OCI-LY3 (cell line): ENCODE measurements at regions not wholly inside any gene's neighbourhood (a gene's known extent, or its start where the extent isn't known, plus 50 kb on each side); places are given as distances from the start of the nearest gene placed in this dataset.

Experiments
- H2AFZ ChIP-seq: fragments of 200-600, 300-600 bp; shearing (Covaris generic); 2 replicates; pipeline ENCODE4 v1.6.0; 2014; ENCODE audit warnings: antibody characterized with exemption, low read depth, low read length
- H3K27ac ChIP-seq: fragments of 200-600, 300-600 bp; sonication (generic); 2 replicates; pipeline ENCODE4 v1.5.1; 2014; ENCODE audit warnings: mild to moderate bottlenecking, low read length, moderate library complexity, mixed read lengths
- H3K27me3 ChIP-seq: fragments of 200-600, 300-600 bp; sonication (generic); 2 replicates; pipeline ENCODE4 v1.6.1; 2014; ENCODE audit warnings: low read depth, low read length, mixed read lengths
- H3K36me3 ChIP-seq: fragments of 200-600, 300-600 bp; sonication (generic); replicated peaks from 2 replicates; pipeline ENCODE3; 2014; ENCODE audit warnings: low read depth, low read length, mixed read lengths
- H3K4me1 ChIP-seq: fragments of 300-600, 200-600 bp; sonication (generic); 2 replicates; pipeline ENCODE4 v1.6.1; 2014; ENCODE audit warnings: low read length, mixed read lengths
- H3K4me2 ChIP-seq: fragments of 200-600, 300-600 bp; sonication (generic); 2 replicates; pipeline ENCODE4 v1.6.1; 2014; ENCODE audit warnings: low read length, mixed read lengths
- H3K4me3 ChIP-seq: fragments of 300-600, 200-600 bp; sonication (generic); 2 replicates; pipeline ENCODE4 v1.5.1; 2014; ENCODE audit warnings: antibody characterized with exemption, mild to moderate bottlenecking, low read length, moderate library complexity
- H3K79me2 ChIP-seq: fragments of 300-600, 200-600 bp; shearing (Covaris generic); 2 replicates; pipeline ENCODE4 v1.6.1; 2014; ENCODE audit warnings: mild to moderate bottlenecking, low read length, mixed read lengths
- H3K9ac ChIP-seq: fragments of 300-600, 200-600 bp; shearing (Covaris generic); 2 replicates; pipeline ENCODE4 v1.6.0; 2014; ENCODE audit warnings: mild to moderate bottlenecking, low read length, moderate library complexity
- H3K9me3 ChIP-seq: fragments of 200-600, 300-600 bp; shearing (Covaris generic); 2 replicates; pipeline ENCODE4 v1.6.1; 2014; ENCODE audit warnings: low read length, mixed read lengths; ENCODE audit not compliant: insufficient read depth
- H4K20me1 ChIP-seq: fragments of 200-600, 300-600 bp; sonication (generic); 2 replicates; pipeline ENCODE4 v1.6.1; 2016; ENCODE audit warnings: low read length, mixed read lengths; ENCODE audit not compliant: insufficient read depth
- CTCF ChIP-seq: fragments of 200-600, 300-600 bp; sonication (generic); IDR thresholded peaks from 2 replicates; pipeline ENCODE4 v1.5.1; 2014; ENCODE audit warnings: antibody characterized with exemption, low read length, low read depth
- EZH2phosphoT487 ChIP-seq: fragments of 200-600 bp; shearing (Covaris generic); IDR thresholded peaks from 2 replicates; pipeline ENCODE4 v1.6.1; 2018; ENCODE audit warnings: antibody characterized with exemption, mixed run types, low read depth

DNA sequence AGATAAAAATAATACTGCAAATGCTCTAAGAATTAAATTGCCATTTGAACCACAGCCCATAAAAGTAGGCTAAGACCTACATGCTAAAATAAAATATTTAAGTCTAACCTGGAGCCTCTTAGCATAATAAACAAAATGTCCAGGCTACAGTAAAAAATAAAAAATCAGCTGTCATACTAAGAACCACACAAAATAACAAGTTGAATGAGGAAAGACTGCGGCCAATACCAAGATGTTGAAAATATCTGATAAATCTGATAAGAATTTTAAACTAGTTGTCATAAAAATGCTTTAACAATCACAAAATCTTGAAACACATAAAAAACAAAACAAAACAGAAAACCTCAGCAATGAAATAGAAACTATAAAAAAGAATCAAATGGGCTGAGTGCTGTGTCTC is 336.9 kb upstream of the MSX2 start:
- H3K36me3 ChIP-seq: no peaks in the 10 kb centered on the region
- no peak overlapping the region for H2AFZ ChIP-seq
- peaks cover 25% of the 10 kb centered on the region for H3K27me3 ChIP-seq
- no peaks in the 10 kb centered on the region for H4K20me1 ChIP-seq
- H3K4me1 ChIP-seq: no peaks in the 10 kb centered on the region
- H3K9ac ChIP-seq: no peak overlapping the region
- no peak overlapping the region for H3K27ac ChIP-seq
- no peaks in the 10 kb centered on the region for H3K9me3 ChIP-seq
- H3K4me3 ChIP-seq: no peak overlapping the region
- TF ChIP-seq EZH2phosphoT487 (no peak), CTCF (no peak)
- no peaks in the 10 kb centered on the region for H3K79me2 ChIP-seq
- H3K4me2 ChIP-seq: no peak overlapping the region

DNA sequence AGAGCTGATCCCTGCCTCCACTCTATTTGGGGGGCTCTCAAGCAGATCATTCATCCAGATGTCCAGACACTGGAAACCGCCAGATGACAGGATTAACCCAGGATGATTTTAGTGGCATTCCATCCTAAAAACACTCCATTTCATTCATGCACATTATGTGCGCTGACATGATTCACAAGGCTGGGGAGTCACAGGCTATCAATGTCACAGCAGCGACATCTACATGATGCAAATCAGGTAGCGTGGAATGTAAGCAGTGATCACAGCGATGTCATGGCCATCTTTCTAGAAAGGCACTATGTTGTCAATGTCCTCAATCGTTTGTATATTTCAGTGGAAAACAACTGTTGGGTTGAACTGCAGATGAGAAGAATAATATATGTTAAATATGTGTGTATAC is 331.5 kb upstream of the MSX2 start:
- TF ChIP-seq EZH2phosphoT487 (no peak), CTCF (no peak)
- H4K20me1 ChIP-seq: no peaks in the 10 kb centered on the region
- no peaks in the 10 kb centered on the region for H3K36me3 ChIP-seq
- H3K4me2 ChIP-seq: no peak overlapping the region
- H3K9ac ChIP-seq: no peak overlapping the region
- peaks cover 16% of the 10 kb centered on the region for H3K27me3 ChIP-seq
- H3K9me3 ChIP-seq: no peaks in the 10 kb centered on the region
- no peak overlapping the region for H3K27ac ChIP-seq
- H3K79me2 ChIP-seq: no peaks in the 10 kb centered on the region
- no peak overlapping the region for H3K4me3 ChIP-seq
- H3K4me1 ChIP-seq: no peaks in the 10 kb centered on the region
- H2AFZ ChIP-seq: no peak overlapping the region

GRCh38 chr5:174396541-174396940 is 327.8 kb upstream of the MSX2 start:
- Histone ChIP-seq H2AFZ (no peak overlapping the region), H3K4me3 (no peak overlapping the region), H4K20me1 (no peaks in the 10 kb centered on the region), H3K9ac (no peak overlapping the region), H3K4me1 (no peaks in the 10 kb centered on the region), H3K4me2 (no peak overlapping the region), H3K79me2 (no peaks in the 10 kb centered on the region), H3K27me3 (peaks cover 34% of the 10 kb centered on the region; the same call in 1 of the 2 replicates), H3K9me3 (no peaks in the 10 kb centered on the region), H3K27ac (no peak overlapping the region), H3K36me3 (no peaks in the 10 kb centered on the region)
- TF ChIP-seq EZH2phosphoT487 (no peak), CTCF (no peak)

GRCh38 chr5:174397206-174397605 is 327.2 kb upstream of the MSX2 start:
- H3K9me3 ChIP-seq: no peaks in the 10 kb centered on the region
- TF ChIP-seq EZH2phosphoT487 (no peak), CTCF (no peak)
- no peaks in the 10 kb centered on the region for H3K4me1 ChIP-seq
- no peak overlapping the region for H3K27ac ChIP-seq
- H2AFZ ChIP-seq: no peak overlapping the region
- no peak overlapping the region for H3K4me3 ChIP-seq
- peaks cover 36% of the 10 kb centered on the region; the same call in 1 of the 2 replicates for H3K27me3 ChIP-seq
- H3K79me2 ChIP-seq: no peaks in the 10 kb centered on the region
- H3K4me2 ChIP-seq: no peak overlapping the region
- H3K9ac ChIP-seq: no peak overlapping the region
- H3K36me3 ChIP-seq: no peaks in the 10 kb centered on the region
- H4K20me1 ChIP-seq: no peaks in the 10 kb centered on the region
